ENCODE measurements at regions not wholly inside any gene's neighbourhood (a gene's known extent, or its start where the extent isn't known, plus 50 kb on each side); places are given as distances from the start of the nearest gene placed in this dataset.

GRCh38 chr3:193974191-193974652 lies 161.7 kb upstream of the HES1 start:
- DNase-seq (ENCODE audit: low spot score), result no peak
- Mint-ChIP-seq H3K9me3 (no peaks in the 10 kb centered on the region), H3K4me3 (no peak overlapping the region), H3K27me3 (ENCODE audit: insufficient read depth, low read depth, poor library complexity) (peaks cover 12% of the 10 kb centered on the region), H3K36me3 (ENCODE audit: low read depth) (no peaks in the 10 kb centered on the region), H3K4me1 (peaks cover 51% of the 10 kb centered on the region), H3K27ac (no peak overlapping the region)
- H4K20me1 ChIP-seq (replicated peaks; ENCODE audit: insufficient read depth), result no peaks in the 10 kb centered on the region
- no peaks in the 10 kb centered on the region for H3K36me3 ChIP-seq (ENCODE audit: insufficient read depth)
- no peak overlapping the region for H3K4me3 ChIP-seq
- no peaks in the 10 kb centered on the region for H3K9me2 ChIP-seq (ENCODE audit: insufficient read depth)
- H3K79me2 ChIP-seq (replicated peaks; ENCODE audit: insufficient read depth), result no peaks in the 10 kb centered on the region
- H3K27me3 ChIP-seq (ENCODE audit: insufficient read depth), result no peaks in the 10 kb centered on the region
- TF ChIP-seq POLR2AphosphoS5 (IDR thresholded peaks at IDR 0.05; ENCODE audit: low read depth) (no peak), ZNF462 (CRISPR knock-in tag; IDR thresholded peaks at IDR 0.05) (no peak), JUNB (IDR thresholded peaks at IDR 0.05; ENCODE audit: unreplicated experiment) (no peak), REST (IDR thresholded peaks at IDR 0.05; ENCODE audit: unreplicated experiment) (no peak), ZNF114 (CRISPR knock-in tag; IDR thresholded peaks at IDR 0.05) (no peak), NANOG (IDR thresholded peaks at IDR 0.05; ENCODE audit: borderline replicate concordance) (no peak), STAT1 (IDR thresholded peaks at IDR 0.05; ENCODE audit: unreplicated experiment) (no peak), ETS1 (IDR thresholded peaks at IDR 0.05) (no peak), CREB1 (CRISPR knock-in tag; IDR thresholded peaks at IDR 0.05; ENCODE audit: low read depth) (no peak), EZH2 (IDR thresholded peaks at IDR 0.05; ENCODE audit: low read depth, unreplicated experiment) (no peak), ZNF331 (CRISPR knock-in tag; IDR thresholded peaks at IDR 0.05; ENCODE audit: low read depth) (no peak), EZH2phosphoT487 (IDR thresholded peaks at IDR 0.05; ENCODE audit: unreplicated experiment) (no peak), CTCF (conservative IDR thresholded peaks at IDR 0.05; ENCODE audit: low read depth in 2 of 2) (no peak)
- H2AFZ ChIP-seq, result no peak overlapping the region
- peak; percentile 24; the same call in 2 of the 3 replicates for ATAC-seq
- H3K4me2 ChIP-seq, result peak overlapping the region; percentile 39; the same call in 1 of the 2 replicates
- H3K4me1 ChIP-seq (ENCODE audit: insufficient read depth), result peaks cover 28% of the 10 kb centered on the region
- H3K27ac ChIP-seq (ENCODE audit: low read depth), result no peak overlapping the region
- H3F3A ChIP-seq (replicated peaks; ENCODE audit: low read depth), result no peaks in the 10 kb centered on the region
